GM23248 (cell line): ENCODE measurements at regions not wholly inside any gene's neighbourhood (a gene's known extent, or its start where the extent isn't known, plus 50 kb on each side); places are given as distances from the start of the nearest gene placed in this dataset.

Source experiments
- EZH2 ChIP-seq: fragments of 200-600 bp; sonication (generic); IDR thresholded peaks from 2 replicates; pipeline ENCODE4 v1.6.1; 2018; ENCODE audit warnings: antibody characterized with exemption, mild to moderate bottlenecking; ENCODE audit not compliant: insufficient read depth, poor library complexity, severe bottlenecking
- EZH2phosphoT487 ChIP-seq: fragments of 200-600 bp; sonication (generic); IDR thresholded peaks from 2 replicates; pipeline ENCODE4 v1.6.1; 2018; ENCODE audit warnings: antibody characterized with exemption, moderate library complexity, mild to moderate bottlenecking, low read depth; ENCODE audit not compliant: insufficient read depth

DNA sequence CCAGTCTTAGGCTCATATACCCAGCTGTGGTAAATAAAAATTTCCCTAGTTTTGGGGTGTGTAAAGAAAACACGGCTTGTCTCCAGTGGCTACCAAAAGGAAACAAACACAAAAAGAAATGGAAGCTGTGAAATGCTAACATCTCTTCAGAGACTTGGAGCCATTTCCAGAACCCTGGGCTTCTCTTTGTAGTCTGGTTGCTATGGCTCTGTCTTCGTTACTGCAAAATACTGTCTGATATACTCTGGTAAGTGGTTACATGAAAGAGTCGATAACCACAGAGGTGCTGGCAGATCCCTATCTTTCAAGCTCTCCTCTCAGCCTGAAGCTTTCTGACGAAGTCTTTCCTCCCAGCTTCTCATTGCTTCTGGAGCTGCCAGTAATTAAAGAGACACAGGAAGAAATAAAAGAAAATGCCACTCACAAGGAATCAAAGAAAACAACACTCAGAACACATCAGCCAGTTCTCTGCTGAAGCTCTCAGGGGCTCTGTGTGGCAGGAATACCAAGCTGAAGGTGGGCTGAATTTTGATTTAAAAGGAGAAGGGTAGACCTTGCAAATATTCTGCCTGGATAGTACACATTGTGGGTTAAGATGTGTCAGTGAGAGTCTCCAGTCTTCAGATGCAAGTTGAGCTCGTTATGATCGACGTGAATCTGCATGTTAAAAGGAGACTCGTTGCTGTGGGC is 107.6 kb upstream of the FAM9C start:
- TF ChIP-seq EZH2, result no peak
- no peak for TF ChIP-seq EZH2phosphoT487
